Hepatocyte (in vitro differentiated cells): ENCODE measurements at regions not wholly inside any gene's neighbourhood (a gene's known extent, or its start where the extent isn't known, plus 50 kb on each side); places are given as distances from the start of the nearest gene placed in this dataset.
"Not testable (repeated sequence)": the region's sequence is repeated elsewhere in the genome, so short reads cannot be mapped to it uniquely, and the experiment has no call there.

Experiments used
- EZH2 ChIP-seq: fragments of 200-600 bp; sonication (generic); IDR thresholded peaks from 2 replicates; pipeline ENCODE4 v1.6.1; 2016; ENCODE audit warnings: antibody characterized with exemption, mild to moderate bottlenecking, borderline replicate concordance
- EZH2phosphoT487 ChIP-seq: fragments of 200-600 bp; sonication (generic); IDR thresholded peaks from one replicate; pipeline ENCODE4 v1.6.1; 2018; ENCODE audit warnings: antibody characterized with exemption, mild to moderate bottlenecking, low read depth, moderate library complexity; ENCODE audit not compliant: unreplicated experiment, severe bottlenecking
- TF ChIP-seq, protein P1 (sequence below): fragments of 200-600 bp; sonication (generic); IDR thresholded peaks from 2 replicates; pipeline ENCODE4 v1.5.1; 2016; ENCODE audit warnings: antibody characterized with exemption, mild to moderate bottlenecking; ENCODE audit not compliant: poor library complexity

DNA sequence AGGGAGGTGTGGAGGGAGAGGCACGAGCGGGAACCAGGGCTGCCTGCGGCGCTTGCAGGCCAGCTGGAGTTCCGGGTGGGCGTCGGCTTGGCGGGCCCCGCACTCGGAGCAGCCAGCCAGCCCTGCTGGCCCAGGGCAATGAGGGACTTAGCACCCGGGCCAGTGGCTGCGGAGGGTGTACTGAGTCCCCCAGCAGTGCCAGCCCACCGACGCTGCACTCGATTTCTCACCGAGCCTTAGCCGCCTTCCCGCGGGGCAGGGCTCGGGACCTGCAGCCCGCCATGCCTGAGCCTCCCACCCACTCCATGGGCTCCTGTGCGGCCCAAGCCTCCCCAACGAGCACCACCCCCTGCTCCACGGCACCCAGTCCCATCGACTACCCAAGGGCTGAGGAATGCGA is 241.1 kb upstream of the PTGER4 start:
- TF ChIP-seq, protein P1, sequence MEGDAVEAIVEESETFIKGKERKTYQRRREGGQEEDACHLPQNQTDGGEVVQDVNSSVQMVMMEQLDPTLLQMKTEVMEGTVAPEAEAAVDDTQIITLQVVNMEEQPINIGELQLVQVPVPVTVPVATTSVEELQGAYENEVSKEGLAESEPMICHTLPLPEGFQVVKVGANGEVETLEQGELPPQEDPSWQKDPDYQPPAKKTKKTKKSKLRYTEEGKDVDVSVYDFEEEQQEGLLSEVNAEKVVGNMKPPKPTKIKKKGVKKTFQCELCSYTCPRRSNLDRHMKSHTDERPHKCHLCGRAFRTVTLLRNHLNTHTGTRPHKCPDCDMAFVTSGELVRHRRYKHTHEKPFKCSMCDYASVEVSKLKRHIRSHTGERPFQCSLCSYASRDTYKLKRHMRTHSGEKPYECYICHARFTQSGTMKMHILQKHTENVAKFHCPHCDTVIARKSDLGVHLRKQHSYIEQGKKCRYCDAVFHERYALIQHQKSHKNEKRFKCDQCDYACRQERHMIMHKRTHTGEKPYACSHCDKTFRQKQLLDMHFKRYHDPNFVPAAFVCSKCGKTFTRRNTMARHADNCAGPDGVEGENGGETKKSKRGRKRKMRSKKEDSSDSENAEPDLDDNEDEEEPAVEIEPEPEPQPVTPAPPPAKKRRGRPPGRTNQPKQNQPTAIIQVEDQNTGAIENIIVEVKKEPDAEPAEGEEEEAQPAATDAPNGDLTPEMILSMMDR, result not testable (repeated sequence)
- TF ChIP-seq EZH2, EZH2phosphoT487: not testable (repeated sequence)
